GM12878 (cell line): ENCODE measurements at regions not wholly inside any gene's neighbourhood (a gene's known extent, or its start where the extent isn't known, plus 50 kb on each side); places are given as distances from the start of the nearest gene placed in this dataset.

Experiments
- CBX5 ChIP-seq: sonication (generic); IDR thresholded peaks from 2 replicates; pipeline ENCODE4 v1.6.1; 2016; ENCODE audit warnings: low read depth, moderate library complexity, mild to moderate bottlenecking, inconsistent platforms
- CHD2 ChIP-seq: IDR thresholded peaks from 2 replicates; pipeline ENCODE4 v1.6.1; 2011; ENCODE audit warnings: low read depth, low read length, improper control_type of control experiment, borderline replicate concordance
- CTCF ChIP-seq, 3 experiments: IDR thresholded peaks in 2 of 3; conservative IDR thresholded peaks in 1 of 3; 2 replicates each; pipeline ENCODE4 v1.5.1; 2011; ENCODE audit warnings: low read depth in 3 of 3, low read length in 3 of 3, mild to moderate bottlenecking in 3 of 3, control low read depth in 2 of 3, moderate library complexity in 2 of 3, inconsistent platforms in 1 of 3, mixed read lengths in 1 of 3; ENCODE audit not compliant: control insufficient read depth in 2 of 3, insufficient read depth in 1 of 3; ENCODE audit errors: extremely low read depth in 1 of 3
- EGR1 ChIP-seq, 2 experiments: IDR thresholded peaks; 1 replicate in 1 of 2; 2 replicates in 1 of 2; pipeline ENCODE4 v1.6.1; 2011 to 2012; ENCODE audit warnings: low read depth in 2 of 2, low read length in 2 of 2, borderline replicate concordance in 1 of 2, mild to moderate bottlenecking in 1 of 2, moderate library complexity in 1 of 2
- EZH2 ChIP-seq: IDR thresholded peaks from 2 replicates; pipeline ENCODE4 v1.6.1; 2012; ENCODE audit warnings: low read depth, mild to moderate bottlenecking, control low read depth, inconsistent platforms, low read length, borderline replicate concordance; ENCODE audit not compliant: control insufficient read depth
- POLR2A ChIP-seq: IDR thresholded peaks from 2 replicates; pipeline ENCODE4 v1.6.1; 2011; ENCODE audit warnings: low read depth, mild to moderate bottlenecking, low read length
- RFX5 ChIP-seq: IDR thresholded peaks from 2 replicates; pipeline ENCODE4 v1.6.1; 2011; ENCODE audit warnings: low read depth, low read length, improper control_type of control experiment
- YY1 ChIP-seq: IDR thresholded peaks from 2 replicates; pipeline ENCODE4 v1.6.1; 2011; ENCODE audit warnings: low read depth, mild to moderate bottlenecking, low read length
- ZNF24 ChIP-seq: fragments of 450-650 bp; IDR thresholded peaks from 2 replicates; pipeline ENCODE4 v1.6.1; 2017; ENCODE audit warnings: antibody characterized with exemption, mild to moderate bottlenecking
- ZNF274 ChIP-seq: IDR thresholded peaks from one replicate; pipeline ENCODE4 v1.8.0; 2011; ENCODE audit not compliant: insufficient read length, insufficient read depth
- ZZZ3 ChIP-seq: IDR thresholded peaks from 2 replicates; pipeline ENCODE4 v1.6.1; 2011; ENCODE audit warnings: low read depth; ENCODE audit not compliant: control insufficient read depth, insufficient read length
- TF ChIP-seq, protein P1 (sequence below): IDR thresholded peaks from 2 replicates; pipeline ENCODE4 v1.6.1; 2011; ENCODE audit warnings: borderline replicate concordance, low read depth, mild to moderate bottlenecking, moderate library complexity, mixed read lengths, low read length; ENCODE audit not compliant: insufficient read depth; ENCODE audit errors: extremely low read length

GRCh38 chr1:197850918-197851317, 51.5 kb upstream of the C1orf53 start:
- TF ChIP-seq ZNF274 (no peak), RFX5 (no peak), ZZZ3 (no peak), EZH2 (no peak), CBX5 (no peak), ZNF24 (no peak), CHD2 (no peak), CTCF (IDR thresholded peaks at IDR 0.05 in 2 of 3, conservative IDR thresholded peaks at IDR 0.05 in 1 of 3; ENCODE audit: control insufficient read depth in 2 of 3, extremely low read depth in 1 of 3, insufficient read depth in 1 of 3, low read depth in 3 of 3, low read length in 3 of 3) (no peak), POLR2A (no peak), YY1 (no peak), EGR1 (IDR thresholded peaks at IDR 0.05; ENCODE audit: borderline replicate concordance in 1 of 2, low read depth in 2 of 2, low read length in 2 of 2) (no peak)
- TF ChIP-seq, protein P1, sequence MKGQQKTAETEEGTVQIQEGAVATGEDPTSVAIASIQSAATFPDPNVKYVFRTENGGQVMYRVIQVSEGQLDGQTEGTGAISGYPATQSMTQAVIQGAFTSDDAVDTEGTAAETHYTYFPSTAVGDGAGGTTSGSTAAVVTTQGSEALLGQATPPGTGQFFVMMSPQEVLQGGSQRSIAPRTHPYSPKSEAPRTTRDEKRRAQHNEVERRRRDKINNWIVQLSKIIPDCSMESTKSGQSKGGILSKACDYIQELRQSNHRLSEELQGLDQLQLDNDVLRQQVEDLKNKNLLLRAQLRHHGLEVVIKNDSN = no peak
